ENCODE measurements at regions not wholly inside any gene's neighbourhood (a gene's known extent, or its start where the extent isn't known, plus 50 kb on each side); places are given as distances from the start of the nearest gene placed in this dataset.
"Not testable (repeated sequence)": the region's sequence is repeated elsewhere in the genome, so short reads cannot be mapped to it uniquely, and the experiment has no call there.

GRCh38 chr15:69876064-69876940, 221.4 kb downstream of the TLE3 start:
- no peak for DNase-seq

GRCh38 chr15:69879963-69880362, 217.8 kb downstream of the TLE3 start:
- DNase-seq: not testable (repeated sequence)

- no peak for DNase-seq
Observed at GRCh38 chr15:69880571-69881301, 217.0 kb downstream of the TLE3 start.

- no peak for DNase-seq
Observed at GRCh38 chr15:69881302-69881670, 216.4 kb downstream of the TLE3 start.

GRCh38 chr15:69881766-69882165, 216.0 kb downstream of the TLE3 start:
- no peak for DNase-seq

GRCh38 chr15:69883306-69883705, 214.4 kb downstream of the TLE3 start:
- DNase-seq: no peak

GRCh38 chr15:69885173-69885955, 212.4 kb downstream of the TLE3 start:
- no peak for DNase-seq

- DNase-seq: no peak
Observed at GRCh38 chr15:69887009-69887408, 210.7 kb downstream of the TLE3 start.

- no peak for DNase-seq
Observed at GRCh38 chr15:69887553-69887952, 210.2 kb downstream of the TLE3 start.

GRCh38 chr15:69888406-69888805, 209.3 kb downstream of the TLE3 start:
- DNase-seq: no peak

- DNase-seq: no peak
Observed at GRCh38 chr15:69891070-69891536, 206.6 kb downstream of the TLE3 start.

GRCh38 chr15:69891606-69892005, 206.1 kb downstream of the TLE3 start:
- no peak for DNase-seq

GRCh38 chr15:69892351-69892750, 205.4 kb downstream of the TLE3 start:
- no peak for DNase-seq

- no peak for DNase-seq
Observed at GRCh38 chr15:69893086-69893485, 204.6 kb downstream of the TLE3 start.

GRCh38 chr15:69893863-69894262, 203.9 kb downstream of the TLE3 start:
- no peak for DNase-seq

GRCh38 chr15:69895202-69895601, 202.5 kb downstream of the TLE3 start:
- DNase-seq: no peak

- DNase-seq: no peak
Observed at GRCh38 chr15:69896606-69897005, 201.1 kb downstream of the TLE3 start.

GRCh38 chr15:69897061-69897460, 200.7 kb downstream of the TLE3 start:
- no peak for DNase-seq

GRCh38 chr15:69897471-69898237, 200.1 kb downstream of the TLE3 start:
- no peak for DNase-seq

GRCh38 chr15:69898243-69898642, 199.5 kb downstream of the TLE3 start:
- no peak for DNase-seq

- DNase-seq: no peak
Observed at GRCh38 chr15:69902414-69903062, 195.2 kb downstream of the TLE3 start.
